Right kidney (tissue), 1 donor: ENCODE measurements at regions not wholly inside any gene's neighbourhood (a gene's known extent, or its start where the extent isn't known, plus 50 kb on each side); places are given as distances from the start of the nearest gene placed in this dataset.
"Not testable (repeated sequence)": the region's sequence is repeated elsewhere in the genome, so short reads cannot be mapped to it uniquely, and the experiment has no call there.

ENCODE experiments used
- DNase-seq: peaks from one replicate; pipeline ENCODE4 v3.0.0-alpha.2; 2016

DNA sequence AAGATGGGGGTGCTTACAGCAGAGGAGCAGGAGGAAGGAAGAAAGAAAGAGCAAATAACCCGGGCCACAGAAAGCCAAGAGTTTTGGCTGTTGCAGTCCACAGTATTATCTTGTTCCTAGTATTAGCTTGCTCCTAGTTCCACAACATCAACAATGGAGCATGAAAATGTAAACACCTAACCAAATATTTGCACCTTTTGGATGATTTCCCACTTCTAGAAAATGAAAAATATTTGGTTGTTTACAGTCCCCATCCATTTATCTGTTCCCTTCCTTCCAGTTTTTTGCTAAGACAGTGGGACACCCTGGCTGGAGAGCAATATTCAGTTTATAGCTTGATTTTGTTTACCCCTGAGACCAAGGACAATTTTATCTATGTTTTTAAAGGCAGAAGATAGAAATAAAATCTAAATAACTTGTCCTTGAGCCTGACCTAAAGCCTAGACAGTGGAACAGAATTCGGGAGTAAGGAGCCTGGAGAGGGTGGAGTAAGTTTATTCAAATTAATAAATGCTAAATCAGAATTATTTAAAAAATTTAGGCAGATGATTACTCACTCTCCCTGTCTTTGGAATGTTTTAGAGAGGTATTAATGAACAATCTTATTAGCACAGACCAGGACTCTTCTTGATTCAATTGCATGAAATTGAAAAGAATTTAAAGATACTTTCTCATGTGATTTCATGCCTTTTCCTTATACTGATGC lies 51.6 kb downstream of the RESF1 start:
- no peak for DNase-seq

GRCh38 chr12:32012249-32012785 lies 53.1 kb downstream of the RESF1 start:
- no peak for DNase-seq

DNA sequence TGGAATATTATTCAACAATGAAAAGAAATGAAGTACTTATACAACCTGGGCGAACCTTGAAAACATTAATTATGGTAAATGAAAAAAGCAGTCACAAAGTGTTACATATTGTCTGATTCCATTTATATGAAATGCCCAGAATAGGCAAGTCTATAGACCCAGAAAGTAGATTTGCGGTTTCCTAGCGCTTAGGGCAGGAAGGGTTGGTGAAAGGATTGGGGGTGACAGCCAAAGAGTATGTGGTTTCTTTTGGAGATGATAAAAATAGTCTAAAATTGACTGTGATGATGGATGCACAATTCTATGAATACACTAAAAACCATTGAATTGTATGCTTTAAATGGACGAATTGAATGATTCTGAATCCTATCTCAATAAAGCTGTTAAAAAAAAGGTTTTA lies 55.8 kb downstream of the RESF1 start:
- DNase-seq: no peak

DNA sequence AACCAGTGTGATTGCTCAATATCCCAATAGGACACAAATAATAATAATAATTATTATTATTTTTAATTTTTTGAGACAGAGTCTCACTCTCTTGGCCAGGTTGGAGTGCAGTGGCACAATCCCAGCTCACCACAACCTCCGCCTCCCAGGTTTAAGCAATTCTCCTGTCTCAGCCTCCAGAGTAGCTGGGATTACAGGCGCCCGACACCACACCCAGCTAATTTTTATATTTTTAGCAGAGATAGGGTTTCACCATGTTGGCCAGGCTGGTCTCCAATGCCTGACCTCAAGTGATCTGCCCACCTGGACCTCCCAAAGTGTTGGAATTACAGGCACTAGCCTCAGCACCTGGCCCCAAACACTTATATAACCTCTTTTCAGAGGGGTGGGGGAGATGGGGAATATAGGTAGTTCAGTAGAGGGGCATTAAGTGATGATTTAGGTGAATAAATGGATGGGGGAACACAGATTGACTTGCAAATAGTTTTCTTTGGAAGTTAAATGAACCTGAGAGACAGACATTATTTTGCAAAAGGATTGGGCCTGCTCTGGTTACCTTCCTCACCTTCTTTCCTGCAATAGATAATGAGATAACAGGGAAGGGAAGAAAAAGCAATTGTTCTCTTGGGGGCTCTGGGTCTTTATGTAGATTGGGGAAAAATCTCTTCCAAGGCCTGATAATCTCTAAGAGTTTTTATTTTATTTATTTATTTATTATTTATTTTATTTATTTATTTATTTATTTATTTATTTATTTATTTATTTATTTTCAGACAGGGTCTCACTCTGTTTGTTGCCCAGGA lies 57.7 kb downstream of the RESF1 start:
- DNase-seq: no peak

GRCh38 chr12:32021346-32021773 lies 62.1 kb downstream of the RESF1 start:
- no peak for DNase-seq

DNA sequence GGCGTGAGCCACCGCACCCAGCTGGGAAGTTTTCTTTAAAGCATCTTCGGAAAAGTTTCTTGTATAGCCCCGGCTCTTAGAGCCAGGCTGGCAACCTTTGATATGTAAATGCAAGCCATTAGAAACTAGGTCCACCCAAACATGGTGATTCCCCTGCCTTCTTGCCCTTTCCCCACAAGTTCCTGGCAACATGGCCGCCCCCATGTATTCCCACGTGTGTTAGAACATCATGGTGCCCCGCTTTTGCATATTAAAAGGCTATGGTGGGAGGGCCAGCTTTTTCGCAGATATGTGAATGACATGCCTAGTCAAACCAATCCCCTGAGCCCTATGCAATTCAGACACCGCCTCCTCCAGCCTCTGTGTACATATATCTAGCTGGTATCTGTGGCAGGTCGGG lies 63.2 kb downstream of the RESF1 start:
- DNase-seq: not testable (repeated sequence)

DNA sequence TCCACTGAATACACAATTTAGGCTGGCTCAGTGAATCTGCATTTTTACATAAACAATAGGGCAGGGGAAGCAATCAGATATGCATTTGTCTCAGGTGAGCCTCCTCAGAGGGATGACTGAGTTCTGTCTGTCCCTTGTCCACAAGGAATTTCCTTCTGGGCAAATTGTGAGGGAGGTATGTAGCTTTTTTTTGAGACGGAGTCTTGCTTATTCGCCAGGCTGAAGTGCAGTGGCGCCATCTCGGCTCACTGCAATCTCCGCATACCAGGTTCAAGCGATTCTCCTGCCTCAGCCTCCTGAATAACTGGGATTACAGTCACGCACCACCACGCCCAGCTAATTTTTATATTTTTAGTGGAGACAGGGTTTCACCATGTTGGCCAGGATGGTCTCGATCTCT lies 64.6 kb downstream of the RESF1 start:
- DNase-seq: not testable (repeated sequence)

DNA sequence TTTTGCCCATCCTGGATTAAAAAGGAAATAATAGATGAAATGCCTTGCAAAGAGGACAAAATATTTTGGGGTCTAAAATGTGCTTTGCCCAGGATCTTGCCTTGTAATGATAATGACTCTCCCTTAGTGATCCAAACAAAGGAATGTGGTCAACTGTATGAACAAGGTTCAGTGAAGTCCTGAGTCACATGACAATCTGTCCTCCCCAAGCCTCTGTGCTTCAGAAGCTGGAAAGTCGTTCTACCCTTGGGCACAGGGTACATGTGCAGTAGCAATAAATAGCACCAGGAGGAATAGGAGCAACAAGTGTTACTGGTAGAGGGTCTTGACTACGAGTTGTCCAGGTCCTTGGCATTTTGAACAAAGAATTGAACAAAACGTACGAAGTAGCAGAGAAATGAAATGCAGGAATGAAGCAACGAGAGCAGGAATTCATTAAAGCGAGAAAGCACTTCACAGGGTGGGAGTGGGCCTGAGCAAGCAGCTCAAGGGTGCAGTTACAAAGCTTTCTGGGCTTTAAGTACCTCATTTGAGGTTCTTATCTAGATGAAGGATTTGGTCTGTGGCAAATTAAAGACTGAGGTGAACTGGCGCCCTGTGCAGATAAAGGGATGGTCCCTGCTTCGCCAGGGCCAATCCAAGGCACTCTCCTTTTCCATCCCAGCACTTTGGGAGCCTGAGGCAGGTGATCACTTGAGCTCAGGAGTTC lies 65.8 kb downstream of the RESF1 start:
- no peak for DNase-seq

GRCh38 chr12:32025906-32026305 lies 66.7 kb downstream of the RESF1 start:
- no peak for DNase-seq

- DNase-seq: no peak
Measured at GRCh38 chr12:32027684-32028365, 68.6 kb downstream of the RESF1 start.

DNA sequence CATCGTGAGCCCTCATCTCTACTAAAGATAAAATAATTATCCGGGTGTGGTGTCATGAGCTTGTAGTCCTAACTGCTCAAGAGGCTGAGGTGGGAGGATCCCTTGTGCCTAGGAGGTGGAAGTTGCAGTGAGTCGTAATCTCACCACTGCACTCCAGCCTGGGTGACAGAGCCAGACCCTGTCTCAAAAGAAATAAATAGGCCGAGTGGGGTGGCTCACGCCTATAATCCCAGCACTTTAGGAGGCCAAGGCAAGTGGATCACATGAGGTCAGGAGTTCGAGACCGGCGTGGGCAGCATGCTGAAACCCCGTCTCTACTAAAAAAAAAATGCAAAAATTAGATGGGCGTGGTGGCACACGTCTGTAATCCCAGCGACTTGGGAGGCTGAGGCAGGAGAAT lies 70.9 kb downstream of the RESF1 start:
- DNase-seq: no peak

DNA sequence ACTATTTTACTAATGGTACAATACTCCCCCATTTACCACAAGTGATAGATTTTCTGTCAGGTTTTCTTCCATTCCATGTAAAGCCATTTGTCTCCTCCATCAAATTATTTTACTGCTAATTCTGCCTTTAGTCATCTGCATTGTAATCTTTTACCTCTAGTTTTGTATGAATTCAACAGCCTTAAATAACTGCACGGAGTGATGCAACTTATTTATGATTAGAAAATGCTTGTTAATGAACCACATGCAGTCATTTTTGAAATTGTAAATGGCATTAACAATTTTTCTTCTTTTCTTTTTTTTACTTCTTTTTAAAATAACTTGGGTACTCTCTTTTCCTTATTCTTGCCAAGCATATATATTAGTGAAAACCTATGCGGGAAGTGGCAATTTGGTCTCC lies 71.5 kb downstream of the RESF1 start:
- DNase-seq: no peak

DNA sequence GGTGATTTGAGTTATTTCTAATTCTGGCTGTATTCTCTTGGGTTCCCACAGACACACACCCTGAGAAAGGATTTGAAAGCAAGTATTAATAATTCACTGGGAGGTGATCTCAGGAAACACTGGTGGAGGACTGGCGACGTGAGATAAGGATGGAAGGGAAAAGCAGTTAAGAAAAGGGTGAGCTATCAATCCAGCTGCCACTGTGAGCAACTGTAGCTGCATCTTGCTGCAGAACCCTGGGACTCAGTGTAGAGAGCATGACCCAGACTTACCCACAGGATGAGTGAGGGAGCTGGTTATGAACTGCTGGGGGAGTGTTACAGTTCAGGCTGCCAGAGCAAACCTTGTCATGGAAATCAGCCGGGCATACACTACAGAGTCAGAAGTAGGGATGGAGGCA lies 71.9 kb downstream of the RESF1 start:
- DNase-seq: peak; percentile 14

GRCh38 chr12:32032205-32032810 lies 73.1 kb downstream of the RESF1 start:
- peak; percentile 25 for DNase-seq

DNA sequence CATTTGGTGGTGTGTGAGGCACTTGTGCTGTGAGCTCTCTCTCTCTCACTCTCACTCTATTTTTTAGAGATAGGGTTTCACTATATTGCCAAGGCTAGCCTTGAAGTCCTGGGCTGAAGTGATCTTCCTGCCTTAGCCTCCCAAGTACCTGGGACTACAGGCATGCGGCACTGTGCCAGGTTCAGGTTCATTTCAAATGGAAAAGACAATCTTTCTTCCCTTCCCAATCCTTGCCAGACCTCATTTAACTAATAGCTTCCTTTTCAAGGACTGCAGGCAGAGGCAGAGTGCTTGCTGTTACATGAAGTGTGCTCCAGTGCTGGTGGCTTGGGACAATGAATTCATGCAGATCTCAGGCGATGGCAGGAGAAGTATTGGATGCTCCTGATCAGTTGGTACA lies 73.2 kb upstream of the BICD1 start:
- DNase-seq: peak; percentile 33

DNA sequence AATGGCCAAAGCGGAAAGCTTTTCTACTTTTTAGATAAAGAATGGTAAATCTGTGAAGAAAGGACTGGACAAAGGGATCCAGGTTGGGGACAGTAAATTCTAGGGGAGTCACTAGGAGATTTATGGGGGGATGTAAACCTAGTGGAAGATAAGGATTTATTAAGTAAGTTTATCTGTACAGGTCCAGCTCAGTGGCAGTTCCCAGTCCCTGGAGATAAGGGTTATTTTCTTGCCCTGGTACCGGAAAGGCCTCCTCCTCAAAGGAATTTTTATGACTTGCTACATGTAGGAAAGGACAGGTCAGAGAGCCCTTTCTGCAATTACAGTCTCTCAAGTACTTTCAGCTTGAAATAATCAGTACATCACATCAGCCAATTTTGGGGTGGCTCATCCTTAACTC lies 72.6 kb upstream of the BICD1 start:
- no peak for DNase-seq

- no peak for DNase-seq
Measured at GRCh38 chr12:32036477-32037263, 70.0 kb upstream of the BICD1 start.

GRCh38 chr12:32039347-32039746 lies 67.3 kb upstream of the BICD1 start:
- DNase-seq: peak; percentile 30

DNA sequence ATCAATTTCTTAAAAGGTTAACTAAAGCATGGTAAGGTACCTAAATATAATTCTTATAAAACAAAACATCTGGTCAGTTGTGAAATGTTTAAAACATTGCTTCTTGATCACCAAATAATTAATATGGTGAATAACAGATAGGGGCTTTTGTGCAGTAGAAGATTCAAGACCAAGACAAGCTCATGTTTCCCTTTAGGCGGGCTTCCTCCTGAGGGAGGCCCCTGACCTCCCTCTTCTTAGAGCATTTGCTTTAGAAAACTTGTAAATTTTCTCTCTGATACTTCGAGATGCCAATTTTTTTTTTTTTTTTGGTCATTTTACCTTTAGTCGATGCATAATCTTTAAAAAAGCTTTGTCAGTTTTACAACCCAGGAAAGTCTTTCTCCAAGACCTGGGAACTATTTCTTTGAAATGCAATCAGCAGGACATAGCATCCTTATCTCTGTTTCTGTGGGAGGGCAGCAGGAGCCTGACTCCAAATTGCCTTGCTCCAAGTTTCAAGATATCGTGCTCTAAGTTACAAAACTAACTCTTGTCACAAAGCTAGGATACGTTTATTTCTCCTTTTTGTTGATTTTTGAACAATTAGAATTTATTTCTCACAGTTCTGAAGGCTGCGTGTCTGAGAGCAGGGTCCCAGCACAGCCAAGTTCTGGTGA lies 66.6 kb upstream of the BICD1 start:
- DNase-seq: no peak

- DNase-seq: no peak
Measured at GRCh38 chr12:32043928-32044549, 62.6 kb upstream of the BICD1 start.
